Activated CD4-positive, alpha-beta T cell treated with anti-CD3 and anti-CD28 coated beads, Interleukin-2, Interleukin-4, amounts not matched to agents 100 ng/mL and 50 ng/mL, durations not matched to agents 16 hours and 8 hours (primary cell): ENCODE measurements at regions not wholly inside any gene's neighbourhood (a gene's known extent, or its start where the extent isn't known, plus 50 kb on each side); places are given as distances from the start of the nearest gene placed in this dataset.
"Not testable (repeated sequence)": the region's sequence is repeated elsewhere in the genome, so short reads cannot be mapped to it uniquely, and the experiment has no call there.

Experiments
- DNase-seq: peaks from one replicate; pipeline ENCODE4 v3.0.0-alpha.2; 2020; ENCODE audit warnings: low spot score

GRCh38 chr16:65728167-65728566, 606.3 kb upstream of the CDH11 start:
- DNase-seq = no peak

- DNase-seq = no peak
These were observed 605.8 kb upstream of the CDH11 start for GRCh38 chr16:65727534-65728137.

GRCh38 chr16:65725156-65725845, 603.4 kb upstream of the CDH11 start:
- no peak for DNase-seq

- no peak for DNase-seq
These were observed 600.6 kb upstream of the CDH11 start for GRCh38 chr16:65722429-65722828.

GRCh38 chr16:65717846-65718245, 596.0 kb upstream of the CDH11 start:
- no peak for DNase-seq

GRCh38 chr16:65716737-65717700, 595.2 kb upstream of the CDH11 start:
- no peak for DNase-seq

GRCh38 chr16:65713181-65713808, 591.4 kb upstream of the CDH11 start:
- no peak for DNase-seq

GRCh38 chr16:65710107-65710506, 588.2 kb upstream of the CDH11 start:
- DNase-seq = no peak

- DNase-seq = no peak
These were observed 583.0 kb upstream of the CDH11 start for GRCh38 chr16:65704866-65705265.

GRCh38 chr16:65702707-65703402, 581.0 kb upstream of the CDH11 start:
- DNase-seq = no peak

- no peak for DNase-seq
These were observed 578.7 kb upstream of the CDH11 start for GRCh38 chr16:65700596-65700995.

GRCh38 chr16:65698791-65699321, 577.0 kb upstream of the CDH11 start:
- no peak for DNase-seq

GRCh38 chr16:65697521-65697920, 575.7 kb upstream of the CDH11 start:
- no peak for DNase-seq

- no peak for DNase-seq
These were observed 575.2 kb upstream of the CDH11 start for GRCh38 chr16:65697065-65697464.

GRCh38 chr16:65691846-65692245, 570.0 kb upstream of the CDH11 start:
- not testable (repeated sequence) for DNase-seq

GRCh38 chr16:65689726-65690125, 567.9 kb upstream of the CDH11 start:
- no peak for DNase-seq

GRCh38 chr16:65688301-65688700, 566.4 kb upstream of the CDH11 start:
- DNase-seq = no peak

- DNase-seq = no peak
These were observed 562.4 kb upstream of the CDH11 start for GRCh38 chr16:65684230-65684629.

GRCh38 chr16:65681406-65681805, 559.5 kb upstream of the CDH11 start:
- no peak for DNase-seq

GRCh38 chr16:65679785-65680184, 557.9 kb upstream of the CDH11 start:
- no peak for DNase-seq

- no peak for DNase-seq
These were observed 553.3 kb upstream of the CDH11 start for GRCh38 chr16:65675161-65675560.
